Activated B cell treated with CpG ODN at 0.5 μM for 24 hours (primary cell): ENCODE measurements at regions not wholly inside any gene's neighbourhood (a gene's known extent, or its start where the extent isn't known, plus 50 kb on each side); places are given as distances from the start of the nearest gene placed in this dataset.

Experiments
- ATAC-seq: fragments of 200-7000 bp; cut with Tn5 transposase; one replicate; pipeline ENCODE4 v1.10.0; 2021; ENCODE audit warnings: low read depth, mild to moderate bottlenecking, moderate library complexity
- CTCF ChIA-PET: fragments of 350-600 bp; sonication (Branson Sonifier 250); formaldehyde crosslinking; loops from one replicate; lab custom pipeline; 2021; ENCODE audit warnings: antibody characterized with exemption; lab: Charles Lee
- POLR2A ChIA-PET: fragments of 350-600 bp; sonication (Branson Sonifier 250); formaldehyde crosslinking; loops from one replicate; lab custom pipeline; 2021; ENCODE audit warnings: antibody characterized with exemption; lab: Charles Lee
- DNase-seq: peaks from one replicate; pipeline ENCODE4 v3.0.0; 2022
- H3K27ac Mint-ChIP-seq: one replicate; pipeline ENCODE4 v1.8.0; 2020; ENCODE audit warnings: mixed read lengths
- H3K27me3 Mint-ChIP-seq: one replicate; pipeline ENCODE4 v1.8.0; 2021; ENCODE audit warnings: mixed read lengths
- H3K36me3 Mint-ChIP-seq: one replicate; pipeline ENCODE4 v1.8.0; 2021; ENCODE audit warnings: low read depth, mixed read lengths
- H3K4me1 Mint-ChIP-seq: one replicate; pipeline ENCODE4 v1.8.0; 2021; ENCODE audit warnings: mixed read lengths
- H3K4me3 Mint-ChIP-seq: one replicate; pipeline ENCODE4 v1.8.0; 2020; ENCODE audit warnings: mild to moderate bottlenecking, mixed read lengths
- H3K9me3 Mint-ChIP-seq: one replicate; pipeline ENCODE4 v1.8.0; 2020; ENCODE audit warnings: mixed read lengths
- CTCF ChIP-seq: fragments of 200-600 bp; IDR thresholded peaks from one replicate; pipeline ENCODE4 v1.8.0; 2022; ENCODE audit warnings: antibody characterized with exemption, mild to moderate bottlenecking
- intact Hi-C: fragments of 100-400 bp; cut with micrococcal nuclease; formaldehyde crosslinking; loops from one replicate; pipeline ENCODE4 v1.15.1; 2024

GRCh38 chr13:47623862-47624261, 377.2 kb downstream of the SUCLA2 start:
- ATAC-seq (no peak), DNase-seq (no peak)
- no peak for TF ChIP-seq CTCF
- Mint-ChIP-seq H3K9me3 (no peaks in the 10 kb centered on the region), H3K36me3 (no peaks in the 10 kb centered on the region), H3K27me3 (peaks cover 14% of the 10 kb centered on the region), H3K4me3 (no peak overlapping the region), H3K4me1 (no peaks in the 10 kb centered on the region), H3K27ac (no peak overlapping the region)
- intact Hi-C loops = no loop called here
- ChIA-PET CTCF (no interaction called here), POLR2A (no interaction called here)

- Mint-ChIP-seq H3K36me3 (no peaks in the 10 kb centered on the region), H3K4me3 (no peak overlapping the region), H3K9me3 (peaks cover 2% of the 10 kb centered on the region), H3K4me1 (no peaks in the 10 kb centered on the region), H3K27ac (no peak overlapping the region), H3K27me3 (peaks cover 14% of the 10 kb centered on the region)
- TF ChIP-seq CTCF = no peak
- intact Hi-C loops = no loop called here
- DNase-seq = no peak
- CTCF ChIA-PET = no interaction called here
- POLR2A ChIA-PET = no interaction called here
- no peak for ATAC-seq
Measured at GRCh38 chr13:47621931-47622330, 379.1 kb downstream of the SUCLA2 start.

- Mint-ChIP-seq H3K27ac (no peak overlapping the region), H3K36me3 (no peaks in the 10 kb centered on the region), H3K9me3 (peaks cover 5% of the 10 kb centered on the region), H3K4me3 (no peak overlapping the region), H3K4me1 (no peaks in the 10 kb centered on the region), H3K27me3 (peaks cover 3% of the 10 kb centered on the region)
- intact Hi-C loops = no loop called here
- no peak for ATAC-seq
- DNase-seq = no peak
- CTCF ChIA-PET = no interaction called here
- no peak for TF ChIP-seq CTCF
- POLR2A ChIA-PET = no interaction called here
Measured at GRCh38 chr13:47611664-47612288, 389.3 kb downstream of the SUCLA2 start.

- ATAC-seq = no peak
- no peak overlapping the region for H3K27ac Mint-ChIP-seq
- intact Hi-C loops = no loop called here
- no peak for TF ChIP-seq CTCF
- H3K4me1 Mint-ChIP-seq = no peaks in the 10 kb centered on the region
- POLR2A ChIA-PET = no interaction called here
- no peak for DNase-seq
- CTCF ChIA-PET = no interaction called here
- H3K9me3 Mint-ChIP-seq = peaks cover 5% of the 10 kb centered on the region
- no peak overlapping the region for H3K4me3 Mint-ChIP-seq
- H3K36me3 Mint-ChIP-seq = no peaks in the 10 kb centered on the region
- H3K27me3 Mint-ChIP-seq = no peaks in the 10 kb centered on the region
Measured at GRCh38 chr13:47610687-47611086, 390.4 kb downstream of the SUCLA2 start.

GRCh38 chr13:47603365-47603764, 397.7 kb downstream of the SUCLA2 start:
- intact Hi-C loops = no loop called here
- DNase-seq = no peak
- TF ChIP-seq CTCF = no peak
- ATAC-seq = no peak
- Mint-ChIP-seq H3K27me3 (no peaks in the 10 kb centered on the region), H3K4me3 (no peak overlapping the region), H3K27ac (no peak overlapping the region), H3K36me3 (no peaks in the 10 kb centered on the region), H3K4me1 (no peaks in the 10 kb centered on the region), H3K9me3 (peaks cover 7% of the 10 kb centered on the region)
- CTCF ChIA-PET = no interaction called here
- POLR2A ChIA-PET = no interaction called here
